Loucy (cell line): ENCODE measurements at regions not wholly inside any gene's neighbourhood (a gene's known extent, or its start where the extent isn't known, plus 50 kb on each side); places are given as distances from the start of the nearest gene placed in this dataset.

Experiments
- CTCF ChIP-seq: fragments of 200-600 bp; sonication (generic); conservative IDR thresholded peaks from 2 replicates; pipeline ENCODE4 v1.5.1; 2014; ENCODE audit warnings: mild to moderate bottlenecking, antibody characterized with exemption, low read length
- EZH2phosphoT487 ChIP-seq: fragments of 200-600 bp; IDR thresholded peaks from 2 replicates; pipeline ENCODE4 v1.6.1; 2018; ENCODE audit warnings: antibody characterized with exemption, mild to moderate bottlenecking, moderate library complexity, borderline replicate concordance

- TF ChIP-seq CTCF (no peak), EZH2phosphoT487 (no peak)
Observed at GRCh38 chr2:144583381-144583729, 63.4 kb upstream of the ZEB2 start.
